HG03432 (cell line): ENCODE measurements at regions not wholly inside any gene's neighbourhood (a gene's known extent, or its start where the extent isn't known, plus 50 kb on each side); places are given as distances from the start of the nearest gene placed in this dataset.
"Not testable (repeated sequence)": the region's sequence is repeated elsewhere in the genome, so short reads cannot be mapped to it uniquely, and the experiment has no call there.

Experiments used
- ATAC-seq: cut with Tn5 transposase; IDR thresholded peaks from one replicate; pipeline ENCODE4 v1.9.1; 2021; ENCODE audit warnings: mild to moderate bottlenecking, moderate library complexity; ENCODE audit not compliant: unreplicated experiment

DNA sequence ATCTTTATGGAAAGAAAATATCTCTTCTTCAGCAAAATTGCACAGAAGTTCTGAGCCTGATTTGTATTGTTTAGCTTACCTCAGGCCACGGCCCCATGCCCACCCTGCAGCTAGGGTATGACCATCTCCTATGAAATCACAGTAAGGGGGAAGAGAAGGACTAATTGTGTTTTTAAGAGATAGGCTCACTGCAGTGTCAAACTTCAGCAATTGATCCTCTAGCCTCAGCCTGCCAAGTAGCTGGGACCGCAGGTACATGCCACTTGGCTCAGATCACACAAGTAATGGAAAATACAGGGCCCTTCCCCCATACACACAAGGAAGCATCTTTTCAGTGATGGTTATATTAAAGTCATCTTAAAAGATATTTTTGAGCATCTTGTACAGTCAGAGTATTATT is 60.0 kb downstream of the DMAC1 start:
- no peak for ATAC-seq

DNA sequence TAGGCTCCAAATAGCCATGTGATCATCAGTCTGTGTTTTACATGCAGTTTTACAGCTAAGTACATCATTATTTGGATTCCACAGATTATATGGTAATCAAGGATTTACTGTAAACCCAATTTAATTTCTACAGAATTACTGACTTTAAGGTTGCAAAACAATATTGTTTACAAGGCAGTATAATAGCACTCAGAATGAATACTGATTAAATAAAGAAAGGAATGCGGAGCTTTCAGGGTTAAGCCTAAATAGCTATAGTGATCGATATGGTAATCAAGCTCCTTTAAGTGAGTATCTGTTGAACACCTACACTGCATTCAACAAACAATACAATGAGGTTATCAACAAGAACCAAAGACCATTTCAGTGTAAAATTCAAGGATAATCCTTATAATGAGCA is 64.3 kb downstream of the DMAC1 start:
- ATAC-seq: no peak

DNA sequence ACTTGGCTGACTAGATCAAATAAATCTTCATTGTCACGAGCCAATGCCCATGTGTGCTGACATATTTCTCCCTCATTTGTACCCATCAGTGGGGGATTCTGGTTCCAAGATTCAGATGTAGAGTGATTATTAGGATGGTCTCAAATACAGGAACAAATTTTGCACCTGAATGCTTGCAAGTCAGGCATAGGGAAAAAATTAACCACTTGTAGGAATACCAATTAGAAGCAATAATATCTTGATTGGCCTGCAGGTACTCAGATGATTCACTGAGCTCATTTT is 69.5 kb downstream of the DMAC1 start:
- no peak for ATAC-seq

DNA sequence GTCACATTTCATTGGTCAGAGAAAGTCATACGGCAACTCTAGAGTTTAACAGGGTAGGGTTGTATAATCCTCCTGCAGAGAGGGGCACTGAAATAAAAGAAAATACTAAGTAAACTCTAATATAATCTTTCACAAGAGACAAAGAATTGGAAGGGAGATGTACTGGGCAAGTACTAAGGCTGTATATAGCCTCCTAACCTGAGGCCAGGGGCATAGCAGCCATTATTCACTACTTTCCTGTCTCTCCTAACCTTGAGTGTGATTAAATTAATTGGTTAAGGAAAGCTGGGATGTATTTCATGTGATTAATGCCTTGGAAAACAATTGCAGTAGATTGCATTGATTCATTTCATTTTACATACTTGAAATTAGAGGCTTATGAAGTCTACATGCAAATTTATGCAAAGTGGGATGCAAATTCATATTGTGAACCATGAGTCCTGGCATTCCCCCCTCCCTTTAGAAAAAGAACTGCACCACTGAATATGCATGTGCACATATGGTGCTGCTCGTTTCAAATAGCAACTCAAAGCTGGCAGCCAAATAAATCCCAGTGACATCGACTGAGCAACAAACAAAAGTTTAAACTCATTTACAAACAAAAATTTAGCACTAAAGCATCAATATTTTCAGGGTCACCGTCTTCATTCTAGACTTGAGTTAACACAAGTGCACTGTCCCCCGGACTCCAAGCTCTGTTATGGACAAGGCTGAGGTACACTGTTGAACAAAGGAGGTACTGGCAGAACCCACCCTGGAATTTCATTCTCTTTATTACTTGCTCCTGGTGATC is 70.0 kb downstream of the DMAC1 start:
- no peak for ATAC-seq

DNA sequence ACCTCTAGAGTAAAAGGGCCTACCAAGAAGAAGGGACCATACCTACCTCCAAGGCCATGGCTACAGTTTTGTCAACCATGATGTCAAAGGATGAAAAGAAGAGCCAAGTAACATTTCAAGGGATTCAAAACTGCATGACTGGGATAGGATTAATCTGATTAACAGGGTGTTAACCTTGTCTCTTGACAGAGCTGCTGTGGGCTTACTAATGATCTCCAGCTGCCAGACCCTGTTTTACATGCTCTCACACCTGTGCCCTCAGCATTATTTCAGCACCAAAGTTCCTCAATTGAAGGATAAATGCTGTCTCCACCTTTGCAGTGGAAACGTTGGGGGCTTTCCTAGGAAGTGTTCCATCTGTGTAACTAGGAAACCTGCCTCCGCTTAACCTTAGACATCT is 78.3 kb downstream of the DMAC1 start:
- ATAC-seq: no peak

DNA sequence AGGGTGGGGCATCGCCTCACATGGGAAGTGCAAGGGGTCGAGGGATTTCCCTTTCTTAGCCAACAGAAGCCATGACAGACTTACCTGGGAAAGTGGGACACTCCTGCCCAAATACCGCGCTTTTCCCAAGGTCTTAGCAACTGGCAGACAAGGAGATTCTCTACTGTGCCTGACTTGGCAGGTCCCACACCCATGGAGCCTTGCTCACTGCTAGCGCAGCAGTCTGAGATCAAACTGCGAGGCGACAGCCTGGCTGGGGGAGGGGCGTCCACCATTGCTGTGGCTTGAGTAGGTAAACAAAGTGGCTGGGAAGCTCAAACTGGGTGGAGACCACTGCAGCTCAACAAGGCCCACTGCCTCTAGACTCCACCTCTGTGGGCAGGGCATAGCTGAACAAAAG is 86.5 kb downstream of the DMAC1 start:
- ATAC-seq: not testable (repeated sequence)

DNA sequence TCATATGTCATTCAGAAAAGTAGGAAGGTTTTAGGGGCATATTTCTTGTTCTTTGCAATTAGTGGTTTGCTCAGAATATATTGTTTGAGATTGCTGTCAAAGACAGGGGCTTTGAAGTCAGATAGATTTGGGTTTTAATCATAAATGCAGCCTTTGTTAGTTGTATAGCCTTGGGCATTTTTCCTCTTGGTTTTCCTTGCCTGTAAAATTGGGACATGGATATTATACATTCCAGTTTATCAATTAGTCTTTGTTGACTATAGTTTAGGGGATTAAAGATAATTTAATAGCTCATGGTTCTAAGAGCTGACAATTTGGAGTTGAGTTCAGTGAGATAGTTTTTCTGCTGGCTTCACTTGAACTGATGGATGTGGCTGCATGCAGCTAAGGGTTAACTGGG is 88.9 kb downstream of the DMAC1 start:
- no peak for ATAC-seq

DNA sequence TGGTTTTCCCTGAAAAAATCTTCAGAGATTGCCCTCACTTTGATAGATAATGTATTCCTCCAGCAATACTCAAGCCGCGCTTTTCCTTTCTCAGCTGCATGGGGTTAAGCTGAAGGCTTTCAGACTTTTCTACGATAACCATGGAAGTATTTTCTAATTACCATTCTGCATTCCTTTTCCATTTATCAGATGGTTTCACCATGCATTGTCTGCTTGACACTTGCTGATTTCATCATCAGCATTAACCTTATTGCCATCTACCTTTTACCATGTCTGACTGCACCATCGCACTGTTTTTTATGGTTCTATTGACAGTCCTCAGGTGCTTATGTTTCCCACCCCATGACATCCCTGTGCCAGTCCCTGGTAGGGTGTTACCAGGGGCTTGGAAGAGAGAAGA is 91.6 kb downstream of the DMAC1 start:
- no peak for ATAC-seq

DNA sequence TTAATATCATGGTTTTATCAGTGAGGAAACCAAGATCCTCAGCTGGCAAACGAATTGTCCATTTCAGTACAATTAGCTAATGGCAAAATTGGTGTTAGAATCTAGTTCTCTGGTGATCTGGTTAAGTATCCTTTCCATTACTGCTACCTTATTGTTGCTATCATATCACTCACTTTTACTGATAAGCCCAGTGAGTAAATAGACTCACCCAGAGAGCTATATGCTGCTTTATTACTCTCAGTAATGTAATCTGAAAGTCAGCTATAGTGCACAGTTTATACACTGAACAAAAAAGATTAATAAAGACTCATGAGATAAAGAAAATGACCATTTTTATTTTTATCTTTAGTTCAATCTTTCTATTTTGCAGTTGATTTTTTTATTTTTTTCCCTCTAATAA is 95.0 kb downstream of the DMAC1 start:
- ATAC-seq: no peak

DNA sequence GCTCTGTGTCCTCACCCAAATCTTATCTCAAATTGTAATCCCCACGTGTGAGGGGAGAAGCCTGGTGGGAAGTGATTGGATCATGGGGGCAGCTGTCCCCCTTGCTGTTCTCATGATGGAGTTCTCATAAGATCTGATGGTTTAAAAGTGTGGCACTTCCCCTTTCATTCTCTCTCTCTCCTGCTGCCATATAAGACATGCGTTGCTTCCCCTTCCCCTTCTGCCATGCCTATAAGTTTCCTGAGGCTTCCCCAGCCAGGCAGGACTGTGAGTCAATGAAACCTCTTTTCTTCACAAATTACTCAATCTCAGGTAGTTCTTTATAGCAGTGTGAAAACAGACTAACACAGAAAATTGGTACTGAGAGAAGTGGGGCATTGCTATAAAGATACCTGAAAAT is 107.7 kb downstream of the DMAC1 start:
- no peak for ATAC-seq

DNA sequence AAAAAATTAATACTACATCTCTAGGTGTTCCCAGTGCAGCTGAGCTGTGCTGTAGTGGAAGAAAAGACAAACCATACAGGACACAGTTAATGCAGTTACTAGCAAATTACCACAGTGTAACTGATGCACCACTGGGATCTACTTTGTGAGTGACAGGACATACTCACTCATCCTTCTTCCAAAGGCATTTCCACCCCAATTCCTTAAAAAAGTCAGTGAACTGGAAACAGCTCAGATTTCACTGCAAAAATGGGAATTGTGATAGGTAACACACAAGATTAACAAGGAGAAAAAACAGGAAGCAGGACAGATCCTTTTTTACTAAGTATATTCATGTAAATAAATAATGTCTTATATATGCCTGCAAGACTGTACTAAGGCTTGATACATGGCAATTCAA is 109.6 kb downstream of the DMAC1 start:
- no peak for ATAC-seq

DNA sequence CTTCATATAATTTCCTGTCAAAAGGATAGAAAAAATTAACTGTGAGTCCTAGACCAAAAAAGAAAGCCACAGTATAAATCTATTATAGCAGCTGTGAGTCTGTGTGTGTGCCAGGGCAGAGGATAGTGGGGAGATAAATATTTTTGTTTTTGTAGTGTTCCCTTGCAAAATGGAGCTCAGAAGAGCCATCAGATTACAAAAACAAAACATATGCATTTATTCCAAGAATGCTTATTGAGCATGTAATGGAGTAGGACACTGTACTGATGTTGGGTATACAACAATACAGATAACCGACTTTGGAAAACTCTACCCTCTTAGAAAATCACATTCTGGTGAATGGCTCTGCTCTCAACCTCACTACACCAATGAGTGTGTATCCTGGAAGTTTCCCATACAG is 111.0 kb downstream of the DMAC1 start:
- no peak for ATAC-seq

DNA sequence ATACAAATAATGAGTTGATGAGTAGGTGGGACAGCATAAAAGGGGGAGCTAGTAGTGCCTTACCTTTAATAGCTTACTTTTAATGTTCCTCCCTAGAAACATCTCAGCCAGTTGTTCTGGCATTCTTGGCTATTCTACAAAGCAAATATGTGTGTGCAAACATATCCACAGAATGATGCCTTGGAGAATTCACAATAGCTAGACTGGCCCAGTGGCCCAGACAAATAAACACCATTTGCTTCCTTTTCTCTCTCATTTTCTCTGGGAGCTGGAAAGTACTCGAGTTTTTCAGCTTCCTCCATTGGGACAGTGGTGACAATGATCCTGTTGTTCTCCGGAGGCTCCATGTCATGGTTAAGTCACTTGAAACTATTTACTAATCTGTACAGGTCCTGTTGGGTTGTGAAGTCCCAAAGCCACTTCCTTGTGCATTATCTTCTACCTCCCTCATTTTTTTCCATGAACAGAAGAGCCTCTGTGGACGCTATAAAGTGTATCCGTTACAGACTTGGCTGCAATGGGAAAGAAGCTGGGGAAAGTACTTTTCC is 122.9 kb downstream of the DMAC1 start:
- no peak for ATAC-seq

DNA sequence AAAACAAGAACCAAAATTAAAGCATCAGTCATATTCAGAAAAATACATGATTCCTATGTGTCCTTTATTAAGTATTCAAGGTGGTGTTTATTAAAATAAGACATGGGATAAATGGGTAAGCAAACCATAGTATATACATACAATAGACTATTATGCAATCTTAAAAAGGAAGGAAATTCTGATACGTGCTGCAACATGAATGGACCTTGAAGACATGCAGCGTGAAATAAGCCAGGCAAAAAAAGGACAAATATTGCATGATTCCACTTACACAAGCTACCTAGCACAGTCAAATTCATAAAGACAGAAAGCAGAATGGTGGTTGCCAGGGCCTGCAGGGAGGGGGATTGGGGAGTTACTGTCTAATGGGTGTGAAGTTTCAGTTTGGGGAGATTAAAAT is 127.7 kb downstream of the DMAC1 start:
- no peak for ATAC-seq

DNA sequence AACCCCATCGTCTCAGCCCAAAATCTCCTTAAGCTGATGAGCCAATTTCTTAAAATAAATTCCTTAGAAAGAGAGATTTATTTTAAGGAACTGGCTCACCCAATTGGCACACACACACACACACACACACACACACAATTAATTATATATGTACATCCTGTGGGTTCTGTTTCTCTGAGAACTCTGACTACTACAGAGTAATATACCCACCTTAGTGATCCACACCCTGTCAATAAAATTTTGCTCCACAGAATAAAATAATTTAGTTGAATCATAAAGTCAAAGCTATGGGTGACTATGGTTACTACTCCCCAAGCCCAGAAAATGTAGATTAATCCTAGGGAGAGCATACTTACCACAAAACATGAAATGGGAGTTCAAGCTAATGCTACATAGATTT is 131.0 kb downstream of the DMAC1 start:
- no peak for ATAC-seq

DNA sequence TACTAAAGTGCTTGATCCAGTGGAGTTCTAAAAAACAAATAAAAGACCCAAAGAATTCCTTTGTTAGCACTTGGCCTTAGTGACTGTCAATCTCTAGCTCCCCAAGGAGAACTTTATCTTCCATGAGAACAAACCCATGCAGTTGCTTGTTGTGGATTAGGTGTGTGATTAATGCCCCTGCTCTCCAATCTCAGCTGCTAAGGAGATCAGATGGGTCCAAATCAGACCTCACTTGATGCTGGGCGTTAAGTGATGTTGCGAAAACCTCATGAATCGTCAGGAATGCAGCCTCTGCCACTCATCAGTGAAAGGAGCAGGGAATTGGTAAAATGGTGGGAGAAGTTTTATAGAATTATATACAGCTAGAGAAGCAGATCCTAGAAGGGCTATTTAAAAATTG is 133.7 kb downstream of the DMAC1 start:
- no peak for ATAC-seq

DNA sequence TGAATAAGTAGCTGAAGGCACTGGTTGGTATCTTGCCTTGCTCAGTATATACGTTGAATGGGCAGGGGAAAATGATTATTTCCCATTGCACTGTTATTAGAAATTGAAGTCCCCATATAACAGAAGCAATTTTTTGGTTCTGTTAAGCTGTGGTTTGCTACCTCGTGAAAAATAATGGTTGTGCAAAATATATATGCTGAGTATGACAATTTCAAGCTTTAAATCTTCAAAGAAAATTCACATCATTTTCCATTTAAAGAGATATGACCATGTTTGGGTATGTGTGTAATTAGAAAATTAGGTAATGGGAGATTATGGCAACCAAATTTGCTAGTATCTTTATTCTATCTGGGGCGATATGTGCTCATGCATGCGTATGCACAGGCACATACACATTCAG is 139.8 kb downstream of the DMAC1 start:
- no peak for ATAC-seq

DNA sequence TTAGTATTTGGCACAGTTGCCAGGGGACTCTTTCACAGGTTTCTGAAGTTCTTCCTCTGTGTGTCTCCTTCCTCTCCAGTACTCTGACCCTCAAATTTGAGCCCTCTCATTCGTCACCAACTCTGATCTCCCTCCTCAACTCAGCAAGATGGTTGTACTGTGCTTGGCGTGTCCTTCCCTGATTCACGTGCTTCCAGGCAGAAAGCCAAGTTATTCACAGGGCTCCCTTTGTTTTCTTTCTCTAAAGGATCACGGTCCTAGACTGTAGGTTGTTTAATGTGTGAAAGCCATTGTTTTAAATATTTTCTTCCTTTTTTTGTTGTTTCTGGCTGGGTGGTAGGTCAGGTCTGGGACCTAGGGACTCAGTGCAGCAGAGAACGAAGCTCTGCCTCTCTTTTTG is 142.9 kb downstream of the DMAC1 start:
- ATAC-seq: no peak

DNA sequence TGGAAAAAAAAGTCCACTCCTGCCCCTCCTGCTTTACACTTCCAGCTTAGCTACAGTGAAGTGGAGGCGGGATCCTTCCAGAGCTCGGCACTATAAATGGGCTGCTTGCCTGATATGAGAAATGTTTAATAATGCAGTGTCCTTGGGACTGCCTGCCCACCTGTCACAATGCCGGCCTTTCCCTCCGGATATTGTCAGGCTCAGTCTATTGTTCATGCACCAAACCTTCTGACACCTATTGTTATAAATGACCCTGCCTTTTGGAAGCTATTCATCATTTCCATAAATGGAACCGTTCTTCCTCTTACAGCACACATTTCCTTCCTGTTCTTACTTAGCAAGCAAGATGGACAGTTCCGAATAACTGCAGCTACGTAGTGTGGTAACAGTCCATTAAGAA is 146.3 kb downstream of the DMAC1 start:
- ATAC-seq: no peak

DNA sequence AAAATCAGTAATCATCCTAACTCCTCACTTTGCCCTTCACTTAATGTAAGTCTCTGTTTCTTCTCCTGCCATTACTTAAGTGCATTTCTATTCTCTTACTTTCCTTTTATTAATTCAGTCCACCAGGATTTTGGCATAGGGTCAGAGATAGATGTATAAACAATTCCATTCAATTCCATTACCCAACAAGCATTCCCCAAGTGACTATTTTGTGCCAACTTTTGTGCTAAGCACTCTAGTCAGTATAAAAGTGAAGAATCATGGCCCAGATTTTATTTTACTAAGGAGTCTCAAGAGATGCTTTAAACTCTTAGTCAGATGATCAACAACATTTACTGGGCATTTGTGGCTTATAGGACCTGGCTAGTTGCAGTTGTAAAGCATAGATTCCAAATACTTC is 159.3 kb downstream of the DMAC1 start:
- no peak for ATAC-seq

DNA sequence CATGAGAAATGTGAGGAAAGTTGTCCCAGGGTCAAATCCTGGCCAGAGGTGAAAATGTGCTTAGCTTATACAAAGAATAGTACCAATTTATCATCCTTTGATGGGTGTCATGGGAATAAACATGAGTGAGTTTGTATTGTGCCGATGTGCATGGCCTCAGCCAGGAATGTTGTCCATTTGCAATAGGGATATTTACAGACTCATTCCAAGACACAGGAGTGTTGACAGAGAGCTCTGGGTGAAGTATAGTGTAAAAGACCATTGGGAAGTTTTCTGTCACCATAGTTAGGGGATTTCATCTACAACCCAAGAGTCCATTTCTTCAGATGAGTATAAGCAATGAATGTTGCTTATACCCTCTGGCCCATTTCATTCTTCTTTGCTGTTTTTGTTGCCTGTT is 160.1 kb downstream of the DMAC1 start:
- ATAC-seq: no peak

DNA sequence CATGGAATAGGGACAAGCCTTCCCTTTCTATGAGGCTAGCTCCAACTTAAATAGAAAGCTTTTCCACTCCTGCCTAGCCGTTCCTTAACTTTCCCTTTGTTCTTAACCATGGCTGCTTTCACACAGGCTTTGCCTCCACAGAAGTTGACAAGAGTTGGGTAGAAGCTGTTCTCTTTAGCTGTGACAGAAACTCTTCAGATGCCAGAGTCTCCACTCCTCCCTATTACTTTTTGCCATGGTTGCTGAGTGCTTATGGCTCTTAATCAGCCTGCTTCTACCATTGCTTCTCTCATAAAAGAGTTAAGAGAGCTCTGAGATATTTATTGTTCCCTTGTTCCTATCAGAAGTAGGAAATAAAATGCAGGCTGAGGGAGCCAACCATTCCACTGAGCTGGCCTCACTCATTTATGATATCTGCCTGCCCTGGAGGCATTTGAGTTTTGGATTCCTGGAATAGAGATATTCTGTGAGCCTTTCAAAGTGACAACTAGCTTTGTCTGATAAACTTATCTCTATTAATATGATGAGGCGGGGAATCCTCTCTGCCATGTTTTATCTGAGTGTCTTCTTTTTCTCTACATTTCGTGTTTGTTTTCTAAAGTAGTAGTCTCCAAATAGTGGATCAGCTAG is 162.6 kb downstream of the DMAC1 start:
- ATAC-seq: no peak

DNA sequence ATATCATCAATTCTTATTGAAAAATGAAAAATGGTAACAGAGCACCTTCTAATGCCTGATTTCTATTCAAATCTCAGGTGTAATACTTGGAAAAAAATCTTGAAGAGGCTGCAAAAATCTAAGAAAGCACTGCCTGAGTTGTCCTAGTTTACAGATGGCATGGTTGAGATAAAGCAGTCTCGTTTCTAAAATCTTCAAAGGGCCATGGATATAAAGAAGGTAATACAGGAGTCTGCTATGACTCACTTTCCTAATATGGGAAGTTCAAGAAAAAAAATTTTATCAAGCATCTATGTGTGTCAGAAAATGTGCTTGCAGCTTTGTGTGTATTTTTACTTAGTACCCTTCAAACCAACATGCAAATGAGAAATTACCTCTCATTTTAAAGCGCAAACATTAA is 163.3 kb downstream of the DMAC1 start:
- ATAC-seq: no peak
